SK-N-SH treated with all-trans-retinoic acid at 6 μM for 48 hours (cell line): ENCODE measurements at regions not wholly inside any gene's neighbourhood (a gene's known extent, or its start where the extent isn't known, plus 50 kb on each side); places are given as distances from the start of the nearest gene placed in this dataset.
"Not testable (repeated sequence)": the region's sequence is repeated elsewhere in the genome, so short reads cannot be mapped to it uniquely, and the experiment has no call there.

Experiments
- ATAC-seq: fragments of 200-7000 bp; cut with Tn5 transposase; 3 replicates; pipeline ENCODE4 v1.9.1; 2020; ENCODE audit warnings: mild to moderate bottlenecking, moderate library complexity
- ARNTL ChIP-seq: fragments of 450-650 bp; formaldehyde crosslinking; IDR thresholded peaks from 2 replicates; pipeline ENCODE4 v1.5.0; 2020; ENCODE audit warnings: low read depth, mild to moderate bottlenecking, moderate library complexity, borderline replicate concordance
- BACH2 ChIP-seq: fragments of 250-450 bp; sonication (Bioruptor Pico); IDR thresholded peaks from 2 replicates; pipeline ENCODE4 v1.9.0; 2021; ENCODE audit warnings: mild to moderate bottlenecking, borderline replicate concordance
- CREB5 ChIP-seq: fragments of 250-450 bp; sonication (Bioruptor Pico); IDR thresholded peaks from 2 replicates; pipeline ENCODE4 v1.5.1; 2020; ENCODE audit warnings: low read depth, mild to moderate bottlenecking, moderate library complexity
- CSDC2 ChIP-seq: fragments of 250-450 bp; sonication (Bioruptor Pico); IDR thresholded peaks from 2 replicates; pipeline ENCODE4 v1.5.0; 2020; ENCODE audit warnings: mild to moderate bottlenecking, moderate library complexity
- CSRNP3 ChIP-seq: fragments of 250-450 bp; sonication (Bioruptor Pico); IDR thresholded peaks from 2 replicates; pipeline ENCODE4 v1.5.1; 2021; ENCODE audit warnings: mild to moderate bottlenecking, moderate library complexity
- GLIS3 ChIP-seq: fragments of 250-450 bp; sonication (Bioruptor Pico); IDR thresholded peaks from 2 replicates; pipeline ENCODE4 v1.5.0; 2020; ENCODE audit warnings: mild to moderate bottlenecking, moderate library complexity
- ISL1 ChIP-seq: fragments of 250-450 bp; sonication (Bioruptor Pico); IDR thresholded peaks from 2 replicates; pipeline ENCODE4 v2.1.2; 2022; ENCODE audit warnings: mild to moderate bottlenecking, moderate library complexity
- OSR1 ChIP-seq: fragments of 250-450 bp; sonication (Bioruptor Pico); IDR thresholded peaks from 2 replicates; pipeline ENCODE4 v1.8.0; 2022; ENCODE audit warnings: moderate library complexity, mild to moderate bottlenecking, inconsistent platforms
- TOX ChIP-seq: fragments of 250-450 bp; sonication (Bioruptor Pico); IDR thresholded peaks from 2 replicates; pipeline ENCODE4 v1.8.0; 2021; ENCODE audit warnings: mild to moderate bottlenecking, moderate library complexity, borderline replicate concordance
- ZC3H10 ChIP-seq: fragments of 250-450 bp; sonication (Bioruptor Pico); IDR thresholded peaks from 2 replicates; pipeline ENCODE4 v1.5.1; 2021; ENCODE audit warnings: mild to moderate bottlenecking, moderate library complexity
- ZFP30 ChIP-seq: fragments of 450-650 bp; formaldehyde crosslinking; IDR thresholded peaks from 2 replicates; pipeline ENCODE4 v1.5.0; 2022; ENCODE audit warnings: mild to moderate bottlenecking, moderate library complexity
- ZNF70 ChIP-seq: fragments of 450-650 bp; formaldehyde crosslinking; IDR thresholded peaks from 2 replicates; pipeline ENCODE4 v1.5.0; 2020; ENCODE audit warnings: mild to moderate bottlenecking, moderate library complexity
- TF ChIP-seq, protein P1 (sequence below): fragments of 250-450 bp; sonication (Bioruptor Pico); IDR thresholded peaks from 2 replicates; pipeline ENCODE4 v1.8.0; 2021; ENCODE audit warnings: low read depth, mild to moderate bottlenecking, moderate library complexity, borderline replicate concordance
- TF ChIP-seq, protein P2 (sequence below): fragments of 250-450 bp; sonication (Bioruptor Pico); IDR thresholded peaks from 2 replicates; pipeline ENCODE4 v1.5.0; 2020; ENCODE audit warnings: mild to moderate bottlenecking, moderate library complexity

DNA sequence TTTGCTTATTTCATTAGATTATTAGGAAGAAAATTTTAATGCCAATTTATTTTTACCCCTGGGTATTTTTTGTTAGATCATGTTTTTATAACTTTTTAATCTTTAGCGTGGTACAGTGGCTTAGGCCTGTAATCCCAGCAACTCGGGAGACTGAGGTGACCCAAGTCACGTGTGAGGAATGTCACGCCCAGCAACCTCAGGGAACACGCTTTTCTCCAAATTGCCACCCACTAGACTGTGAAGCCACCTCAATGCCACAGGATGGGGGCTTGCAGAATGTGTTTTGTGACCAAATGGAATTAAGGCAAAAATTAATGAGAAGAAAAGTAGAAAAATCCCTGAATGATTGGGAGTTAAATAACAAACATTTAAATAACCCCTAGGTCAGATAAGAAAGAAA is 141.8 kb downstream of the LAT start (continued):
- TF ChIP-seq CSRNP3 (CRISPR knock-in tag) (no peak), OSR1 (CRISPR knock-in tag) (no peak), ARNTL (no peak)
- TF ChIP-seq, protein P1, sequence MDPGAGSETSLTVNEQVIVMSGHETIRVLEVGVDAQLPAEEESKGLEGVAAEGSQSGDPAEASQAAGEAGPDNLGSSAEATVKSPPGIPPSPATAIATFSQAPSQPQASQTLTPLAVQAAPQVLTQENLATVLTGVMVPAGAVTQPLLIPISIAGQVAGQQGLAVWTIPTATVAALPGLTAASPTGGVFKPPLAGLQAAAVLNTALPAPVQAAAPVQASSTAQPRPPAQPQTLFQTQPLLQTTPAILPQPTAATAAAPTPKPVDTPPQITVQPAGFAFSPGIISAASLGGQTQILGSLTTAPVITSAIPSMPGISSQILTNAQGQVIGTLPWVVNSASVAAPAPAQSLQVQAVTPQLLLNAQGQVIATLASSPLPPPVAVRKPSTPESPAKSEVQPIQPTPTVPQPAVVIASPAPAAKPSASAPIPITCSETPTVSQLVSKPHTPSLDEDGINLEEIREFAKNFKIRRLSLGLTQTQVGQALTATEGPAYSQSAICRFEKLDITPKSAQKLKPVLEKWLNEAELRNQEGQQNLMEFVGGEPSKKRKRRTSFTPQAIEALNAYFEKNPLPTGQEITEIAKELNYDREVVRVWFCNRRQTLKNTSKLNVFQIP (CRISPR knock-in tag): no peak

- ATAC-seq: no peak
- no peak for TF ChIP-seq CSDC2 (CRISPR knock-in tag)
- TF ChIP-seq ZNF70: no peak
- no peak for TF ChIP-seq ZFP30 (CRISPR knock-in tag)
- no peak for TF ChIP-seq ARNTL
- TF ChIP-seq ZC3H10: no peak
- no peak for TF ChIP-seq CREB5 (CRISPR knock-in tag)
- no peak for TF ChIP-seq ISL1 (CRISPR knock-in tag)
- TF ChIP-seq, protein P2, sequence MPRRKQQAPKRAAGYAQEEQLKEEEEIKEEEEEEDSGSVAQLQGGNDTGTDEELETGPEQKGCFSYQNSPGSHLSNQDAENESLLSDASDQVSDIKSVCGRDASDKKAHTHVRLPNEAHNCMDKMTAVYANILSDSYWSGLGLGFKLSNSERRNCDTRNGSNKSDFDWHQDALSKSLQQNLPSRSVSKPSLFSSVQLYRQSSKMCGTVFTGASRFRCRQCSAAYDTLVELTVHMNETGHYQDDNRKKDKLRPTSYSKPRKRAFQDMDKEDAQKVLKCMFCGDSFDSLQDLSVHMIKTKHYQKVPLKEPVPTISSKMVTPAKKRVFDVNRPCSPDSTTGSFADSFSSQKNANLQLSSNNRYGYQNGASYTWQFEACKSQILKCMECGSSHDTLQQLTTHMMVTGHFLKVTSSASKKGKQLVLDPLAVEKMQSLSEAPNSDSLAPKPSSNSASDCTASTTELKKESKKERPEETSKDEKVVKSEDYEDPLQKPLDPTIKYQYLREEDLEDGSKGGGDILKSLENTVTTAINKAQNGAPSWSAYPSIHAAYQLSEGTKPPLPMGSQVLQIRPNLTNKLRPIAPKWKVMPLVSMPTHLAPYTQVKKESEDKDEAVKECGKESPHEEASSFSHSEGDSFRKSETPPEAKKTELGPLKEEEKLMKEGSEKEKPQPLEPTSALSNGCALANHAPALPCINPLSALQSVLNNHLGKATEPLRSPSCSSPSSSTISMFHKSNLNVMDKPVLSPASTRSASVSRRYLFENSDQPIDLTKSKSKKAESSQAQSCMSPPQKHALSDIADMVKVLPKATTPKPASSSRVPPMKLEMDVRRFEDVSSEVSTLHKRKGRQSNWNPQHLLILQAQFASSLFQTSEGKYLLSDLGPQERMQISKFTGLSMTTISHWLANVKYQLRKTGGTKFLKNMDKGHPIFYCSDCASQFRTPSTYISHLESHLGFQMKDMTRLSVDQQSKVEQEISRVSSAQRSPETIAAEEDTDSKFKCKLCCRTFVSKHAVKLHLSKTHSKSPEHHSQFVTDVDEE (CRISPR knock-in tag): no peak
- TF ChIP-seq GLIS3 (CRISPR knock-in tag): no peak
- no peak for TF ChIP-seq TOX (CRISPR knock-in tag)
- TF ChIP-seq BACH2: no peak
Measured at GRCh38 chr16:29126057-29126494, 141.2 kb downstream of the LAT start.

DNA sequence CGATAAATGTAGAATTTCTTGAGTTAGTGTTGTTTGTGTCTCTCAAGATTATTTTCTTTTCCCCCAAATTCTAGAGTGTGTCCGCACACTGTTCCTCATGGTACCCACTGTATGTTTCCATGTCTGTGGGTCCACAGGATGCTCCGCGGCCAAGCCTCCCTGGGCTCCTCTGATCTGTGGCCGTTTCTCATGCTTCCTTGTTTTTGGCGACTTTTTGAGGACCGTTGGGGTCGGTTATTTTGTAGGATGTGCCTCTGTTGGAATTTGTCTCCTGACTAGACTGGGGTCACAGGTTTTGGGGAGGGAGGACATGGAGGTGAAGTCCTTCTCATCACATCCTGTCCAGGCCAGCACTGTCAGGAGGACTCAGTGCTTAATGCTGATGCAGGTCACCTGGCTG is 140.0 kb downstream of the LAT start:
- no peak for TF ChIP-seq ISL1 (CRISPR knock-in tag)
- TF ChIP-seq, protein P1 (CRISPR knock-in tag): no peak
- TF ChIP-seq GLIS3 (CRISPR knock-in tag): no peak
- no peak for TF ChIP-seq CREB5 (CRISPR knock-in tag)
- no peak for TF ChIP-seq CSDC2 (CRISPR knock-in tag)
- ATAC-seq: no peak

- ATAC-seq: not testable (repeated sequence)
Measured at GRCh38 chr16:29124162-29124561, 139.3 kb downstream of the LAT start.

- not testable (repeated sequence) for ATAC-seq
Measured at GRCh38 chr16:29120680-29121079, 135.8 kb downstream of the LAT start.

- not testable (repeated sequence) for ATAC-seq
Measured at GRCh38 chr16:29118301-29118957, 133.6 kb downstream of the LAT start.
